SH-SY5Y (cell line): ENCODE measurements at regions not wholly inside any gene's neighbourhood (a gene's known extent, or its start where the extent isn't known, plus 50 kb on each side); places are given as distances from the start of the nearest gene placed in this dataset.

Experiments used
- GATA2 ChIP-seq: IDR thresholded peaks from 2 replicates; pipeline ENCODE4 v1.6.1; 2011; ENCODE audit warnings: mild to moderate bottlenecking, low read depth, low read length
- GATA3 ChIP-seq: IDR thresholded peaks from 2 replicates; pipeline ENCODE4 v1.6.1; 2011; ENCODE audit warnings: low read depth, mild to moderate bottlenecking, low read length, moderate library complexity

DNA sequence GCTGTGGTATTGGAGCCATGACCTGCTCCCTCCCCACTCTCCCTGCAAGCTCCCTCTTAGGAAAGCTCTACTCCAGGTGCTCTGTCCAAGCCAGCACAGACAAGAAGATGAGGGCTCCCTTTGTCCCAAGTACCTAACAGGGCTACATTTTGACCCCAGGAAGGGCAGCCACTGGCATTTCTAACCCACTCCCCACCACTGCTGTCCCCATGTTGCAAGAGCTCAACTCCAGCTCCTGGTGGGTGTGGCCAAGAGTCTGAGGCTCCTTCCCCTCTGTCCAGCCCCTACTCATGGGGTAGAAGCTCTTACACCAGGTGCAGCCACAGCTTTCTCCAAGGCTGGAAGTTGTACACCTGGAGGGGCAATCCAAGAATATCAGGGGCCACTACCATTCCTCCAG, 127.0 kb upstream of the NPAS2 start:
- TF ChIP-seq GATA2 (no peak), GATA3 (no peak)
